C4-2B (cell line): ENCODE measurements at regions not wholly inside any gene's neighbourhood (a gene's known extent, or its start where the extent isn't known, plus 50 kb on each side); places are given as distances from the start of the nearest gene placed in this dataset.

ENCODE experiments used
- CTCF ChIP-seq: fragments of 450-650 bp; conservative IDR thresholded peaks from 2 replicates; pipeline ENCODE4 v1.5.1; 2017; ENCODE audit warnings: mild to moderate bottlenecking
- ZFX ChIP-seq: fragments of 450-650 bp; IDR thresholded peaks from 2 replicates; pipeline ENCODE4 v1.6.1; 2017

- no peak for TF ChIP-seq CTCF
- no peak for TF ChIP-seq ZFX
These were observed 98.4 kb upstream of the LYPLAL1 start for GRCh38 chr1:219075121-219075879.
